ENCODE measurements at regions not wholly inside any gene's neighbourhood (a gene's known extent, or its start where the extent isn't known, plus 50 kb on each side); places are given as distances from the start of the nearest gene placed in this dataset.

DNA sequence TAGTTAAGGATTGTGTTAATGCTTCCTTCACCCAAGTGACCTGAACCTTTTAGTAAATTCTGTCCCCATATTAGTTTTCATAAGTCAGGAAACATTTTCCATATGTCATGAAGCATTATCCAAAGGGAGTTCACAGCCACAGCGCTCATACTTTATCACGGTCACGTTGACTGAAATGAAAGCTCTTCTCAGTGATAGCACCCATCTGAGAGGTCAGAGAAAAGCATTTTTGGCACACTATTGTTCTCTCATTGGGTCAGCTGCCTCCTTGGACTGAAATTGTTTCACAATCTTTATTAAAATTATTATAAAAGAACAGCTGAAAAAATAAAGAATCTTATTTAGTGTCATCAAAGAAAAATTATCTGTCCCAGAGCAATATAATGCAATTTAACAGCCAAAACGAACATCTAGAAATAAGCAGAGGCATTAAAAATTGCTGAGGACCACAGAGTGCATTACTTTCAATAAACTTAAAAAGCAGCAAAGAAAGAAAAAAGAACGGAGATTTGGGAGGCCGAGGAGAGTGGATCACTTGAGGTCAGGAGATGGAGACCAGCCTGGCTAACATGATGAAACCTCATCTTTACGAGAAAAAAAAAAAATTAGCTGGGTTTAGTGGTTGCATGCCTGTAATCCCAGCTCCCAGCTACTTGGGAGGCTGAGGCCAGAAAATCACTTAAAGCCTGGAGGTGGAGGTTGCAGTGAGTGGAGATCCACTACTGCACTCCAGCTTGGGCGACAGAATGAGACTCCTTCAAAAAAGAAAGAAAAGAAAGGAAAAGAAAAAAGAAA lies 680.8 kb upstream of the FAM241A start:
- TF ChIP-seq, protein P1, sequence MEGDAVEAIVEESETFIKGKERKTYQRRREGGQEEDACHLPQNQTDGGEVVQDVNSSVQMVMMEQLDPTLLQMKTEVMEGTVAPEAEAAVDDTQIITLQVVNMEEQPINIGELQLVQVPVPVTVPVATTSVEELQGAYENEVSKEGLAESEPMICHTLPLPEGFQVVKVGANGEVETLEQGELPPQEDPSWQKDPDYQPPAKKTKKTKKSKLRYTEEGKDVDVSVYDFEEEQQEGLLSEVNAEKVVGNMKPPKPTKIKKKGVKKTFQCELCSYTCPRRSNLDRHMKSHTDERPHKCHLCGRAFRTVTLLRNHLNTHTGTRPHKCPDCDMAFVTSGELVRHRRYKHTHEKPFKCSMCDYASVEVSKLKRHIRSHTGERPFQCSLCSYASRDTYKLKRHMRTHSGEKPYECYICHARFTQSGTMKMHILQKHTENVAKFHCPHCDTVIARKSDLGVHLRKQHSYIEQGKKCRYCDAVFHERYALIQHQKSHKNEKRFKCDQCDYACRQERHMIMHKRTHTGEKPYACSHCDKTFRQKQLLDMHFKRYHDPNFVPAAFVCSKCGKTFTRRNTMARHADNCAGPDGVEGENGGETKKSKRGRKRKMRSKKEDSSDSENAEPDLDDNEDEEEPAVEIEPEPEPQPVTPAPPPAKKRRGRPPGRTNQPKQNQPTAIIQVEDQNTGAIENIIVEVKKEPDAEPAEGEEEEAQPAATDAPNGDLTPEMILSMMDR (conservative IDR thresholded peaks at IDR 0.05; ENCODE audit: low read length) = no peak
- TF ChIP-seq EZH2phosphoT487 (IDR thresholded peaks at IDR 0.05; ENCODE audit: borderline replicate concordance, low read depth, low read length) = no peak

Measured in OCI-LY7 (cell line).